HG03139 (cell line): ENCODE measurements at regions not wholly inside any gene's neighbourhood (a gene's known extent, or its start where the extent isn't known, plus 50 kb on each side); places are given as distances from the start of the nearest gene placed in this dataset.
A peak's percentile ranks its signal among the peaks of the same experiment; 100 is the strongest.

Source experiments
- ATAC-seq: cut with Tn5 transposase; IDR thresholded peaks from one replicate; pipeline ENCODE4 v1.9.1; 2021; ENCODE audit not compliant: unreplicated experiment

GRCh38 chr12:67116134-67116533 is 153.0 kb upstream of the CAND1 start:
- ATAC-seq: no peak

- no peak for ATAC-seq
These were observed 146.6 kb upstream of the CAND1 start for GRCh38 chr12:67122584-67122983.

- ATAC-seq: no peak
These were observed 131.9 kb upstream of the CAND1 start for GRCh38 chr12:67137256-67137655.

DNA sequence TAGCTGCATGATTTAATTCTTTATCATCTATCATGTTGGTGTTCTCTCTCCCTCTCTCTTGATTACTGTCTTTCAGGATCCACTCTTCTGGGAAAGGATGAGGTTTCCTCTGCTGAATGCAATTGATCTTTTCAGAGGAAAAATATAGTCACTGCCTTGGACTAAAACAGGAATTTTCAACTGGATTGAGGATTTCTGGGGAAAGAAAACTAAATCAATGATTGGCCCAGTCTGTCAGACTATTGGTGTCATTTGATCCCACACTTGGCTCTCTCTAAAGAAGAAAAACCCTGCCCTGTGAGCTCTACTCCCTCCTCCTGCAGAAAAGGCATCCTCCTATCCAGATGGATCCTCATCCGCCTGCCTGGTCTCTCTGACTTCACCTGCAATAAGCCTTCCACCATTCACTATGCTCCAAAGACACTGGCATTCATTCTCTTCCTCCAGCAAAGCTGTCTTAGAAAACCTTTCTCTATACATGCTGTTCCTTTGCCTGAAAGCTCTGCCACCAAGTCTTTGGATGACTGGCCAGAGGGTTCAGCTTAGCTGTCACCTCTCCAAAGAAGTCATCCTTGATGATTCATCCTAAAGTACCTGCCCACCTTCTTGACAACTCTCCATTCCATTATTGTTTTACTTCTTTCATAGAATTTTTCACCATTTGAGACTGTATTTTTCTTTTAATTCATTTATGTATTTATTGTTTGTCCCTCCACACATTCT is 127.7 kb upstream of the CAND1 start:
- ATAC-seq: no peak

DNA sequence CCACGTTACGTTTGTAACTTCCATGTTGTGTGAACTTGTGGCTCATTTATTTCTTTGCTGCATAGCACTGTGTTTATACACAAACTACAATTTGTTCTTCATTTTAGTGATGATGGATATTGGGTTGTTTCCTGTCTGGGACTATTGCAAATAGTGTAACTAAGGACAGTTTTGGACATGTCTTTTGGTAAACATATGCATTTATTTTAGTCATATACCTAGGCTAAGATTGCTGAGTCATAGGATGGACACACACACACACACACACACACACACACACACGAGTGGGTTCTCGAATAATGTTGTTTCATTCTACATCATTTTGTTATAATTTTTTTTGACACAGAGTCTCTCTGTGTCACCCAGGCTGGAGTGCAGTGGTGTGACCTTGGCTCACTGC is 123.5 kb upstream of the CAND1 start:
- ATAC-seq: no peak

DNA sequence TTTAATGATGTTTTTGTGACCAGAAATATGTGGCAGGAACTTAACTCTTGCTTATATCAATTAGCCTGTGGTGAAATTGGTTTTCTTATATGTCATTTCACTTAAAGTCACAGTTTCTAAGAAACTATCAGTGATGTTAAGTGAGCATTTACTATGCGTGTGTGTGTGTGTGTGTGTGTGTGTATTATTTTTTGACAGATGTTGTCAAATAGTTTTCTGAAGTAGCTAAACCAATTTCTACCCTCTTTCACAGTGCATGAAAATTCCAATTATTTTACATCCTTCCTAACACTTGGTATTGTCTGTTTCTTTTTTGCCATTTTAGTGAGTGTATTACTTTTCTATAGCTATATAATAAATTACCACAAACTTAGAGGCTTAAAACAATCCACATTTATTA is 122.1 kb upstream of the CAND1 start:
- no peak for ATAC-seq

DNA sequence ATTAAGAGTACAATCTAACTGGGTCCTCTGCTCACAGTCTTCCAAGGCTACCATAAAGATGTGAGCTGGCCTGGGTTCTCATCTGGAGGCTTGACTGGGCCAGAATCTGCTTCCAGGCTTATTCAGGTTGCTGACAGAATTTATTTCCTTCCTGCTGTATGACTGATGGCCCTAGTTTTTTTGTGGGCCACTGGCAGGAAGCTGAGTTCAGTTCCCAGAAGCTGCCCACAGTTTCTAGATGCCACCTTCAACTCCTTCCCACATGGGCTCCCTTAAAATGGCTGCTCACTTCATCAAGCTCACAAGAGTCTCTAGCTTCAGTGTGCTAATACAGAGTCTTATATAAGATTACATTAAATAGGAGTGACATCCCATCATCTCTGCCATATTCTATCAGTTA is 121.7 kb upstream of the CAND1 start:
- ATAC-seq: no peak

DNA sequence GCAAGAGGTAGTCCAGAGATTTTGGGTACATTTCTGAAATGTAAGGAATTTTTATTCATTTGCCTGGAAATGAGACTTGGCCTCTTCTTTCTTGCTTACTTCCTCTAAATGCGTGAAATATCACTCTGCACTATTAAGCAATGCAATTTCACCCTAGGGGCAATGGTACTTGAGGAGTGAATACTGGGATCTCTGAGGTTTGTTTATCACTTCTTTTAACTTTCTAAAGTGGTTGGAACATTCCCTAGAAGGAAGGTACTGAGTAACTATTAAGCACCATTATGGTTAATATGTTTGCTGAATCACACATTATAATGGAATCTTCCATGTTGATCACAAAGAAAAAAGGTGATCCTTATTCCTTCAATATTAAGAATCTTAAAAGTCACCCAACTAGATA is 120.9 kb upstream of the CAND1 start:
- ATAC-seq: no peak

GRCh38 chr12:67151886-67152285 is 117.3 kb upstream of the CAND1 start:
- ATAC-seq: no peak

GRCh38 chr12:67152451-67152850 is 116.7 kb upstream of the CAND1 start:
- no peak for ATAC-seq

- ATAC-seq: no peak
These were observed 114.3 kb upstream of the CAND1 start for GRCh38 chr12:67154901-67155300.

GRCh38 chr12:67155863-67156262 is 113.3 kb upstream of the CAND1 start:
- ATAC-seq: no peak

- no peak for ATAC-seq
These were observed 107.7 kb upstream of the CAND1 start for GRCh38 chr12:67161322-67161918.

- no peak for ATAC-seq
These were observed 95.9 kb upstream of the CAND1 start for GRCh38 chr12:67173258-67173657.

GRCh38 chr12:67182551-67182950 is 86.6 kb upstream of the CAND1 start:
- no peak for ATAC-seq

DNA sequence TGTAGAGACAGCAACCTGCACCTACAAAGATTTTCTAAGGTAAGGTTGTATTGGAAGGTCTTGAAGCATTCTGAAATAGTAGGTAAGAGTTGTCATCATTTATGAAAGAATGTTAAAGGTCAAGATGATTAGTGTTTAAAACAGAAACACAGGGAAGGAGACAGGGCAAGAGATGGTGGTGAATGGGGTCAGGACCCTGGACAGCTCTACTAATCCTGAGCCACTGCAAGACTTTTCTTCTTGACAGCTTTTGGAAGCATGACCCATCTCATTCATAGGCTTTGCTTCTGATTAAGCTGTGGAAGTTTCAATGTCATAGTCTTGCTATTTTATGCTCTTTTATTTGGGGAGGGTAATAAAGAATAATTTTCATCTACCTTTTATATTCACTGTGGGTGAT is 75.5 kb upstream of the CAND1 start:
- no peak for ATAC-seq

- no peak for ATAC-seq
These were observed 68.8 kb upstream of the CAND1 start for GRCh38 chr12:67200386-67200785.

- peak; percentile 15 for ATAC-seq
These were observed 67.0 kb upstream of the CAND1 start for GRCh38 chr12:67202011-67202677.

GRCh38 chr12:67202678-67203012 is 66.5 kb upstream of the CAND1 start:
- peak; percentile 82 for ATAC-seq

- ATAC-seq: no peak
These were observed 60.7 kb upstream of the CAND1 start for GRCh38 chr12:67208281-67209067.

DNA sequence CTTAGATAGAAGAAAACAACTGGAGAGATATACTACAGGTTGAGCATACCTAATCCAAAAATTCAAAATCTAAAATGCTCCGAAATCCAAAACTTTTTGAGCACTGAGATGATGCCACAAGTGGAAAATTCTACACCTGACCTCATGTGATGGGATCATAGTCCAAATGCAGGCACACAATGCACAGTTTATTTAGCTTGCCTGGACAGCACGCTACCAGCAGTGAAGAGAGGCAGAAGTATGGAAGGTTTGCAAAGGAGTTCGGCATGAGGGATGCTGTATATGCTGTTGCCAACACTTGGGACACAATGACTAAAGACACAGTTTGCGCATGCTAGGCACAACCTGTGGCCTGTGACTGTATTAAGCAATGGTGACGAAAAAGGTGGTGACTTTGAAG is 58.1 kb upstream of the CAND1 start:
- ATAC-seq: no peak

- ATAC-seq: no peak
These were observed 57.7 kb upstream of the CAND1 start for GRCh38 chr12:67211494-67211893.
